ENCODE measurements at regions not wholly inside any gene's neighbourhood (a gene's known extent, or its start where the extent isn't known, plus 50 kb on each side); places are given as distances from the start of the nearest gene placed in this dataset.

DNA sequence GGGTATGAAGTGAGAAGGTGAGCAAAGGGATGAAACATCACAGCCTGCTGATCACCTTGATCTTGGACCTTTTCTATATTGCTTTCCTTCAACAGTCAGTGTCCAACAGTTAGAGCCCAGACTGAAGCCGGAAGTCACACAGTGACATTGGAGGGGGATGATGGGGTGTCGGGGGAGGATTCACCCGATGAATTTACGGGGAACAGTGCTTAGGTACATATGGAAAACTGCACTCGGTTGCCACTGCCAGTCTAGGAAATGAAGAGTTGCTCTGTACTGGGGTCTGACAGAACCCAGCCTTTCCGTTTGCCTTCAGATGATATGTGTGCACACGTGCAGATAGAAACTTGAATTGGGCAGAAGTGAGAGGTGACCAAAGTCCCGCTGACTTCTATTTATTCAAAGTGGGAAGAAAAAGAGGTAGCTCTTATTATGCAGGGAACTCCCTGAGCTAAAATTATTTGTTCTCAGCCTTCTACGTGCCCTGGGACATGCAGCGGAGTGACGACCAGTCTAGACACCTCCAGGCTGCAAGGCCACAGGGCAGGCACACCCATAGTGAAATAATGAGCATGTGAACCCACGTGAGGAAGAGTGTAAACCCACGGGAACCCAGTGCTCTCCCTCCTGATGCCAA, 107.2 kb upstream of the INHBA start:
- no peaks in the 10 kb centered on the region for H3K27me3 Mint-ChIP-seq (ENCODE audit: low read depth)
- H3K4me1 Mint-ChIP-seq (ENCODE audit: low read depth) = no peaks in the 10 kb centered on the region
- peaks cover 7% of the 10 kb centered on the region for H3K9me3 Mint-ChIP-seq
- H3K36me3 Mint-ChIP-seq (ENCODE audit: insufficient read depth) = no peaks in the 10 kb centered on the region
- no peak for DNase-seq
- no peak for ATAC-seq
- H3K4me3 Mint-ChIP-seq = no peak overlapping the region

DNA sequence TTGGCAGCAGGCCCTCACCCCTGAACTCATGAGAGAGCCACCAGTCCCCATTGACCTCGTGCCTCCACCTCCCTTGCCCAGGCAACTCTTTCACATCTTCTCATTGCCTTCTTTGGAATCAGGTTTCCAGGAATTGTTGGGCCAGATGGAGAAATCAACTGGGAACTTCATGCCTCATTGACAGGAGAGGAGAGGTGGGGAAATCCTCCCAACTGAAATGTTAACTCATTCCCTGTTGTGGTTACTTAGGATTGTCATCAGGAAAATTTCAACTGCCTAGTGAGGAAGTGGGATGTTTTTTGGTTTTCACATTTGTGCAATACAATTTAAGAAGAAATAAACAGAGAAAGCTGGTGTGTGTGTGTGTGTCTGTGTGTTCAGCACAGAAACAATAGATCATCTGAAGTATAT, 106.6 kb upstream of the INHBA start:
- H3K27me3 Mint-ChIP-seq (ENCODE audit: low read depth) = no peaks in the 10 kb centered on the region

GRCh38 chr7:41809116-41809515, 106.2 kb upstream of the INHBA start:
- DNase-seq (no peak), ATAC-seq (no peak)
- no peak overlapping the region for H3K4me3 Mint-ChIP-seq
- H3K9me3 Mint-ChIP-seq = peaks cover 7% of the 10 kb centered on the region
- no peaks in the 10 kb centered on the region for H3K27me3 Mint-ChIP-seq (ENCODE audit: low read depth)
- H3K36me3 Mint-ChIP-seq (ENCODE audit: insufficient read depth) = no peaks in the 10 kb centered on the region
- no peaks in the 10 kb centered on the region for H3K4me1 Mint-ChIP-seq (ENCODE audit: low read depth)

More for the DNA sequence above, 106.6 kb upstream of the INHBA start:
- Mint-ChIP-seq H3K9me3 (peaks cover 7% of the 10 kb centered on the region), H3K36me3 (ENCODE audit: insufficient read depth) (no peaks in the 10 kb centered on the region), H3K4me1 (ENCODE audit: low read depth) (no peaks in the 10 kb centered on the region), H3K4me3 (no peak overlapping the region)
- DNase-seq = no peak
- no peak for ATAC-seq

DNA sequence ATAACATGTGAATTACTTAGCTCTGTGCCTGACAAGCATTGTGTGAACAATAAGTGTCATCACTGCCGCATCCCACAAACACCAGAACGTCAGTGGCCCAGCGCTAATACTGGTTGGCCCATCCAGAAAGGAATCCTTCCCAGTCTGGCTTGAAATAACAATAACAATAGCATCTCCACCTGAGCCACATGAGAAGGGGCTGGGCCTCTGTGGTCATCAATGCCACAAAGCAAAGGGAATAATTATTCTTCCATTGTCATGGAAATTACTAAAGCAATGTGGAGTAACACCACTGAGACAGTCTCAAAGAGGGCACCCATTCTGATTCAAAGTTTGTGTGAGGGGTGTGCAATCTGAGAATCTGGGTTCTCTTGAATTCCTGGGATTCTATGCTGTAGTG, 105.7 kb upstream of the INHBA start:
- H3K27me3 Mint-ChIP-seq (ENCODE audit: low read depth) = no peaks in the 10 kb centered on the region
- ATAC-seq = no peak
- no peak overlapping the region for H3K4me3 Mint-ChIP-seq
- H3K9me3 Mint-ChIP-seq = peaks cover 7% of the 10 kb centered on the region
- H3K36me3 Mint-ChIP-seq (ENCODE audit: insufficient read depth) = no peaks in the 10 kb centered on the region
- DNase-seq = no peak
- no peaks in the 10 kb centered on the region for H3K4me1 Mint-ChIP-seq (ENCODE audit: low read depth)

DNA sequence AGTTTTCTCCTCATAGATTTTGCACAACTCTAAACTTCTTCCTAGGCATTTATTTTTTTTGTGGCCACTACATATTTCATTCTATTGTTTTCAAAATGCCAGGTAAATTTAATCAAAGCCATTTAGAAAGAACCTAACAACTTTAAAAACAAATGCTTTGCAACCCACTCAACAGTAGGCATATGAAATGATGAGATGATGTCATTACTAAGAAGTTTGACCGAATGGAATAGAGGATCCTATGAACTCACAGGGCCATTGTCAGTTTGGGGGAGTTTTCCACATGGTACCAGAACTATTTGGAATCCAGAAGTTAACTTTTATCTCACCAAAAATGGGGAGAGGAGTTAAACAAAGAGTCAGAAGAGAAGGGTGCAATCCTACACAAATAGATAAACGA, 100.7 kb upstream of the INHBA start:
- Mint-ChIP-seq H3K9me3 (no peaks in the 10 kb centered on the region), H3K4me3 (no peak overlapping the region)

GRCh38 chr7:41796331-41796730, 93.4 kb upstream of the INHBA start:
- Mint-ChIP-seq H3K27me3 (ENCODE audit: low read depth) (no peaks in the 10 kb centered on the region), H3K4me1 (ENCODE audit: low read depth) (no peaks in the 10 kb centered on the region), H3K36me3 (ENCODE audit: insufficient read depth) (no peaks in the 10 kb centered on the region), H3K4me3 (no peak overlapping the region), H3K9me3 (no peaks in the 10 kb centered on the region)
- ATAC-seq (no peak), DNase-seq (no peak)

More for the DNA sequence above, 100.7 kb upstream of the INHBA start:
- ATAC-seq (no peak), DNase-seq (no peak)
- no peaks in the 10 kb centered on the region for H3K4me1 Mint-ChIP-seq (ENCODE audit: low read depth)
- no peaks in the 10 kb centered on the region for H3K27me3 Mint-ChIP-seq (ENCODE audit: low read depth)
- H3K36me3 Mint-ChIP-seq (ENCODE audit: insufficient read depth) = no peaks in the 10 kb centered on the region

GRCh38 chr7:41795276-41795833, 92.5 kb upstream of the INHBA start:
- no peaks in the 10 kb centered on the region for H3K27me3 Mint-ChIP-seq (ENCODE audit: low read depth)
- no peaks in the 10 kb centered on the region for H3K36me3 Mint-ChIP-seq (ENCODE audit: insufficient read depth)
- no peak overlapping the region for H3K4me3 Mint-ChIP-seq
- H3K9me3 Mint-ChIP-seq = no peaks in the 10 kb centered on the region
- ATAC-seq = no peak
- H3K4me1 Mint-ChIP-seq (ENCODE audit: low read depth) = no peaks in the 10 kb centered on the region
- no peak for DNase-seq

DNA sequence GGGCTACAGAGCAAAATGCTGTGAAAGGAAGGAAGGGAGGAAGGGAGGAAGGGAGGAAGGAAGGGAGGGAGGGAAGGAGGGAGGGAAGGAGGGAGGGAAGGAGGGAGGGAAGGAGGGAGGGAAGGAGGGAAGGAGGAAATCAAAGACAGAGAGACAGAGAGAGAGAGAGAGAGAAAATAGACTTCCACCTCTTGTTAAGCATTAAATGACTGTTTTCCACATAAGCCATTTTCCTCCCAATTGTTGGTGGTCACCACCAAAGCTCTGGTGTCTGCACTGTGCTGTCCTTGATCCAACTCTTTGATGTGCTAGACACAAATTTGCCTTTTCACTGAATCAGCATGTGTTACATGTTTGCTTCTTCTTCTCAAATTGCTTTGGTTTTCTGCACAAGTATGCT, 90.7 kb upstream of the INHBA start:
- no peaks in the 10 kb centered on the region for H3K36me3 Mint-ChIP-seq (ENCODE audit: insufficient read depth)

GRCh38 chr7:41792120-41792519, 89.2 kb upstream of the INHBA start:
- no peaks in the 10 kb centered on the region for H3K4me1 Mint-ChIP-seq (ENCODE audit: low read depth)
- H3K9me3 Mint-ChIP-seq = no peaks in the 10 kb centered on the region
- H3K4me3 Mint-ChIP-seq = no peak overlapping the region
- no peak for DNase-seq
- no peak for ATAC-seq
- no peaks in the 10 kb centered on the region for H3K36me3 Mint-ChIP-seq (ENCODE audit: insufficient read depth)
- no peaks in the 10 kb centered on the region for H3K27me3 Mint-ChIP-seq (ENCODE audit: low read depth)

More for the DNA sequence above, 90.7 kb upstream of the INHBA start:
- DNase-seq (no peak), ATAC-seq (no peak)
- Mint-ChIP-seq H3K4me1 (ENCODE audit: low read depth) (no peaks in the 10 kb centered on the region), H3K9me3 (no peaks in the 10 kb centered on the region), H3K4me3 (no peak overlapping the region), H3K27me3 (ENCODE audit: low read depth) (no peaks in the 10 kb centered on the region)

DNA sequence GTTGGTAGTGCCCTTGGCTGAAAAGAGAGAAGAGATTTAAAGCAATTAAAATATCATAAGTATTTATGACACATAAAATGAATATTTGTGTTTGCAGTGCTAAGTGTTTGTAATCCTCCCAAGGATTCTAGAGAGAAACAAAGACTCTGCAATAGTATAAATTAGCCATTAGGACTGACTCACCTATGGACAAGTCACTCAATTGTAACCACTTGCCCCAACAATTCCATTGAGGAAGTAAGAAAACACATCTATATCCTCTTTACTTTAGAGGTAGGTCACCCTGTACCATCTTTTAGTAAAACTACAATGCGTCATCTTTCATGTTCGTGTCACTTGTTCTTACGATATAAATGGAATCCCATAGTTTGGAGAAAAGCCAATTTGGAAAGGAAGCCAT, 85.7 kb upstream of the INHBA start:
- Mint-ChIP-seq H3K36me3 (ENCODE audit: insufficient read depth) (no peaks in the 10 kb centered on the region), H3K4me1 (ENCODE audit: low read depth) (no peaks in the 10 kb centered on the region), H3K4me3 (no peak overlapping the region), H3K27me3 (ENCODE audit: low read depth) (no peaks in the 10 kb centered on the region), H3K9me3 (peaks cover under 1% of the 10 kb centered on the region)
- DNase-seq = no peak
- ATAC-seq = no peak

GRCh38 chr7:41787651-41788350, 84.9 kb upstream of the INHBA start:
- no peak for ATAC-seq
- no peak for DNase-seq
- H3K4me3 Mint-ChIP-seq = no peak overlapping the region
- no peaks in the 10 kb centered on the region for H3K4me1 Mint-ChIP-seq (ENCODE audit: low read depth)
- H3K9me3 Mint-ChIP-seq = peaks cover 6% of the 10 kb centered on the region
- H3K36me3 Mint-ChIP-seq (ENCODE audit: insufficient read depth) = no peaks in the 10 kb centered on the region
- no peaks in the 10 kb centered on the region for H3K27me3 Mint-ChIP-seq (ENCODE audit: low read depth)

GRCh38 chr7:41786944-41787343, 84.1 kb upstream of the INHBA start:
- ATAC-seq (no peak), DNase-seq (no peak)
- H3K4me3 Mint-ChIP-seq = no peak overlapping the region
- peaks cover 6% of the 10 kb centered on the region for H3K9me3 Mint-ChIP-seq
- H3K4me1 Mint-ChIP-seq (ENCODE audit: low read depth) = no peaks in the 10 kb centered on the region
- no peaks in the 10 kb centered on the region for H3K36me3 Mint-ChIP-seq (ENCODE audit: insufficient read depth)
- no peaks in the 10 kb centered on the region for H3K27me3 Mint-ChIP-seq (ENCODE audit: low read depth)

GRCh38 chr7:41786404-41786803, 83.5 kb upstream of the INHBA start:
- no peaks in the 10 kb centered on the region for H3K4me1 Mint-ChIP-seq (ENCODE audit: low read depth)
- H3K27me3 Mint-ChIP-seq (ENCODE audit: low read depth) = no peaks in the 10 kb centered on the region
- no peak overlapping the region for H3K4me3 Mint-ChIP-seq
- DNase-seq (no peak), ATAC-seq (no peak)
- no peaks in the 10 kb centered on the region for H3K36me3 Mint-ChIP-seq (ENCODE audit: insufficient read depth)
- peaks cover 6% of the 10 kb centered on the region for H3K9me3 Mint-ChIP-seq

GRCh38 chr7:41785840-41786239, 83.0 kb upstream of the INHBA start:
- DNase-seq (no peak), ATAC-seq (no peak)
- no peaks in the 10 kb centered on the region for H3K4me1 Mint-ChIP-seq (ENCODE audit: low read depth)
- H3K36me3 Mint-ChIP-seq (ENCODE audit: insufficient read depth) = no peaks in the 10 kb centered on the region
- peaks cover 9% of the 10 kb centered on the region for H3K9me3 Mint-ChIP-seq
- no peaks in the 10 kb centered on the region for H3K27me3 Mint-ChIP-seq (ENCODE audit: low read depth)
- no peak overlapping the region for H3K4me3 Mint-ChIP-seq

DNA sequence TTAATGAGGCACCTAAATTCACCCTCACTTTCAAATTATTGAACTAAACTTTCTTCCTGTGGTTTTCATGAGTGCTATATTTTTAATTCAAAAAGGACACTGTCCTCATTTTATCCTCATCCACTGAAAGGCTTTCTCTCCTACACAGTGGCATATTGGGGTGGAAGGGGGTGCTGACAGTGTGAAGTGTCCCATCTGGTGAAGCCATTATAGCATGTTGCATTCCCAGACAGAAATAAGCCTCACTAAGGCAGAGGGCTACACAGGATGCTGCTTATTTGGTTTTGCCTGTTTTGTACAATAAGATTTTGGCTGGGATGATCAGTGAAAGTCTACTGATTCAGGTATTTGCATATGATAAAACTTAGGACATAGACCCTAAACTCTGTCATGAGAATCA, 82.4 kb upstream of the INHBA start:
- H3K9me3 Mint-ChIP-seq = peaks cover 9% of the 10 kb centered on the region
- ATAC-seq (no peak), DNase-seq (no peak)
- no peaks in the 10 kb centered on the region for H3K27me3 Mint-ChIP-seq (ENCODE audit: low read depth)
- H3K36me3 Mint-ChIP-seq (ENCODE audit: insufficient read depth) = no peaks in the 10 kb centered on the region
- no peak overlapping the region for H3K4me3 Mint-ChIP-seq
- no peaks in the 10 kb centered on the region for H3K4me1 Mint-ChIP-seq (ENCODE audit: low read depth)

Data from activated T-cell treated with anti-CD3 and anti-CD28 coated beads, Interleukin-2, amount 50 U/mL, for 4 hours (primary cell).